Vagina (tissue), 2 donors: ENCODE measurements at regions not wholly inside any gene's neighbourhood (a gene's known extent, or its start where the extent isn't known, plus 50 kb on each side); places are given as distances from the start of the nearest gene placed in this dataset.

ENCODE experiments used
- POLR2AphosphoS5 ChIP-seq, 2 donors: sonication (generic); formaldehyde crosslinking; IDR thresholded peaks; one replicate each; pipeline ENCODE4 v1.9.0; 2017; ENCODE audit warnings: antibody characterized with exemption in 2 of 2, mild to moderate bottlenecking in 2 of 2, low read depth in 1 of 2; ENCODE audit not compliant: insufficient read depth in 1 of 2
- TF ChIP-seq, protein P1 (sequence below), 3 experiments: fragments of 450-650 bp in 2 of 3; fragments of 200-600 bp in 1 of 3; sonication (generic) in 1 of 3; IDR thresholded peaks; one replicate each; pipeline ENCODE4 v1.5.1; 2017 to 2019; ENCODE audit warnings: antibody characterized with exemption in 3 of 3, mild to moderate bottlenecking in 2 of 3, moderate library complexity in 2 of 3

GRCh38 chr3:157810924-157811718 lies 295.1 kb downstream of the SHOX2 start:
- TF ChIP-seq, protein P1, sequence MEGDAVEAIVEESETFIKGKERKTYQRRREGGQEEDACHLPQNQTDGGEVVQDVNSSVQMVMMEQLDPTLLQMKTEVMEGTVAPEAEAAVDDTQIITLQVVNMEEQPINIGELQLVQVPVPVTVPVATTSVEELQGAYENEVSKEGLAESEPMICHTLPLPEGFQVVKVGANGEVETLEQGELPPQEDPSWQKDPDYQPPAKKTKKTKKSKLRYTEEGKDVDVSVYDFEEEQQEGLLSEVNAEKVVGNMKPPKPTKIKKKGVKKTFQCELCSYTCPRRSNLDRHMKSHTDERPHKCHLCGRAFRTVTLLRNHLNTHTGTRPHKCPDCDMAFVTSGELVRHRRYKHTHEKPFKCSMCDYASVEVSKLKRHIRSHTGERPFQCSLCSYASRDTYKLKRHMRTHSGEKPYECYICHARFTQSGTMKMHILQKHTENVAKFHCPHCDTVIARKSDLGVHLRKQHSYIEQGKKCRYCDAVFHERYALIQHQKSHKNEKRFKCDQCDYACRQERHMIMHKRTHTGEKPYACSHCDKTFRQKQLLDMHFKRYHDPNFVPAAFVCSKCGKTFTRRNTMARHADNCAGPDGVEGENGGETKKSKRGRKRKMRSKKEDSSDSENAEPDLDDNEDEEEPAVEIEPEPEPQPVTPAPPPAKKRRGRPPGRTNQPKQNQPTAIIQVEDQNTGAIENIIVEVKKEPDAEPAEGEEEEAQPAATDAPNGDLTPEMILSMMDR (IDR thresholded peaks at IDR 0.05) = no peak
- TF ChIP-seq POLR2AphosphoS5 (IDR thresholded peaks at IDR 0.05; ENCODE audit: insufficient read depth in 1 of 2, low read depth in 1 of 2) = no peak
